Natural killer cell (primary cell): ENCODE measurements at regions not wholly inside any gene's neighbourhood (a gene's known extent, or its start where the extent isn't known, plus 50 kb on each side); places are given as distances from the start of the nearest gene placed in this dataset.

Source experiments
- ATAC-seq, 3 donors: fragments of 150-1000 bp in 2 of 3; fragments of 200-7000 bp in 1 of 3; cut with Tn5 transposase; 1 replicate in 1 of 3; 2 replicates in 2 of 3; pipeline ENCODE4 v1.10.0; 2021; ENCODE audit warnings: mild to moderate bottlenecking in 2 of 3, moderate library complexity in 2 of 3
- DNase-seq, 2 donors: peaks; one replicate each; pipeline versions ENCODE4 v3.0.0 to v3.0.0-alpha.2; 2013 to 2021; ENCODE audit warnings: mixed read lengths in 1 of 2
- H3K27ac ChIP-seq: one replicate; pipeline ENCODE4 v1.5.1; 2013; ENCODE audit warnings: mild to moderate bottlenecking, low read length
- H3K27me3 ChIP-seq: one replicate; pipeline ENCODE4 v1.6.1; 2013; ENCODE audit warnings: low read length; ENCODE audit not compliant: control insufficient read depth, insufficient read depth
- H3K36me3 ChIP-seq: one replicate; pipeline ENCODE4 v1.6.1; 2013; ENCODE audit warnings: low read length; ENCODE audit not compliant: control insufficient read depth, insufficient read depth
- H3K4me1 ChIP-seq: one replicate; pipeline ENCODE4 v1.6.1; 2013; ENCODE audit warnings: low read length; ENCODE audit not compliant: control insufficient read depth, insufficient read depth
- H3K4me3 ChIP-seq: one replicate; pipeline ENCODE4 v1.5.1; 2013; ENCODE audit warnings: low read length
- H3K9me3 ChIP-seq: one replicate; pipeline ENCODE4 v1.6.1; 2013; ENCODE audit warnings: low read length; ENCODE audit not compliant: control insufficient read depth, insufficient read depth
- H3K27ac Mint-ChIP-seq, 2 donors: one replicate each; pipeline ENCODE4 v1.8.0; 2022; ENCODE audit warnings: mild to moderate bottlenecking in 2 of 2, mixed read lengths in 2 of 2, moderate library complexity in 1 of 2
- H3K27me3 Mint-ChIP-seq, 2 donors: one replicate each; pipeline ENCODE4 v1.8.0; 2022; ENCODE audit warnings: low read depth in 2 of 2, mixed read lengths in 2 of 2
- H3K36me3 Mint-ChIP-seq: one replicate; pipeline ENCODE4 v1.8.0; 2022; ENCODE audit warnings: mixed read lengths
- H3K4me1 Mint-ChIP-seq, 2 donors: one replicate each; pipeline ENCODE4 v1.8.0; 2022; ENCODE audit warnings: mixed read lengths in 2 of 2
- H3K4me3 Mint-ChIP-seq: one replicate; pipeline ENCODE4 v1.8.0; 2022; ENCODE audit warnings: mild to moderate bottlenecking, moderate library complexity, mixed read lengths
- H3K9me3 Mint-ChIP-seq, 2 donors: one replicate each; pipeline ENCODE4 v1.8.0; 2022; ENCODE audit warnings: mixed read lengths in 2 of 2
- WGBS: methylation state at CpG from one replicate; pipeline ENCODE4 v1.1.7; 2013; ENCODE audit warnings: missing lambda C conversion rate; ENCODE audit not compliant: insufficient coverage; 5-methylcytosine and 5-hydroxymethylcytosine counted together
- intact Hi-C: fragments of 100-400 bp; cut with micrococcal nuclease; formaldehyde crosslinking; loops from one replicate; pipeline ENCODE4 v1.14.2; 2022
- TF ChIP-seq, protein P1 (sequence below): fragments of 200-600 bp; IDR thresholded peaks from one replicate; pipeline ENCODE4 v1.8.0; 2022; ENCODE audit warnings: antibody characterized with exemption

DNA sequence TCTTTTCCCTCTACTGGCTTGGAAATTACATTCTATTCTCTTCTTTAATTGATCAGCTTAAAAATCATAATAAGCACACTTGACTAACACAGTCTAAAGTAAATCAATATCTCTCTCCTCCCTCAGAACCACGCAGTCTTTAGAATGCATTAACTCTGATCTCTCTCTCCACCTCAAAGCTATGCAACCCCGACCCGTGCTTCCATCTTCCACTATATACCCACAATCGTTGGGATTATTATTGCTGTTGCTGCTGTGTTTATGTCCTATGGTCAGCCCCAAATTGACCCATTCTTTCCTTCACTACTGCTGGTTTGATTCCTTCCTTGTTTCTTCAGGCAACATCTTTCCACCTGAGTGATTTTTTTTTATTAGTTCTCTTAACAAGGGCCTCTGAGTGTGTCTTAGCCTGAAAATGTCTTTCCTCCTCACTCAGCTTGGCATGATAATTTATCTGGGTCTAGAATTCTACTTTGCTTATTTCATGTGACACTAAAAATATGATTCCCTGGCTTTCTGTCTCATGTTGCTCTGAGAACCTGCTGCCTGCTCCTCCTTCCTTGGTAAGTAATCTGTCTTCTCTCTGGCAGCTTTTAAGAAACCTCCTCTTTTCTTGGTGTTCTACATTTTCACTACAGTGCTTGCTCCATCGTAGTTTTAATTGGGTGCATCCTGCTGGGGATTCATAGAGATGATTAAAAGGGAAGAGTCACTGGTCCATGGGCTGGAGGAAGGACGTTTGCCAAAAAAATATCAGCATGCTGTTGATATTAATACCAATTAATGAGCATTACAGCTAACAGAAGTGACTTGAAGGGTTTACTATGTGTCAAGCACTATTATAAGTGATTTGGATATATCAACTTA lies 472.2 kb downstream of the MATN1 start:
- Mint-ChIP-seq H3K36me3 (no peaks in the 10 kb centered on the region), H3K9me3 (no peaks in the 10 kb centered on the region), H3K27ac (no peak overlapping the region), H3K4me1 (no peaks in the 10 kb centered on the region), H3K27me3 (peaks cover 0 to 7% of the 10 kb centered on the region in 2 donors), H3K4me3 (no peak overlapping the region)
- Histone ChIP-seq H3K9me3 (no peaks in the 10 kb centered on the region), H3K4me1 (no peaks in the 10 kb centered on the region), H3K27ac (no peak overlapping the region), H3K27me3 (no peaks in the 10 kb centered on the region), H3K36me3 (no peaks in the 10 kb centered on the region), H3K4me3 (no peak overlapping the region)
- WGBS = 71% methylated on average over 5 of the region's 6 CpGs
- no peak for DNase-seq
- TF ChIP-seq, protein P1, sequence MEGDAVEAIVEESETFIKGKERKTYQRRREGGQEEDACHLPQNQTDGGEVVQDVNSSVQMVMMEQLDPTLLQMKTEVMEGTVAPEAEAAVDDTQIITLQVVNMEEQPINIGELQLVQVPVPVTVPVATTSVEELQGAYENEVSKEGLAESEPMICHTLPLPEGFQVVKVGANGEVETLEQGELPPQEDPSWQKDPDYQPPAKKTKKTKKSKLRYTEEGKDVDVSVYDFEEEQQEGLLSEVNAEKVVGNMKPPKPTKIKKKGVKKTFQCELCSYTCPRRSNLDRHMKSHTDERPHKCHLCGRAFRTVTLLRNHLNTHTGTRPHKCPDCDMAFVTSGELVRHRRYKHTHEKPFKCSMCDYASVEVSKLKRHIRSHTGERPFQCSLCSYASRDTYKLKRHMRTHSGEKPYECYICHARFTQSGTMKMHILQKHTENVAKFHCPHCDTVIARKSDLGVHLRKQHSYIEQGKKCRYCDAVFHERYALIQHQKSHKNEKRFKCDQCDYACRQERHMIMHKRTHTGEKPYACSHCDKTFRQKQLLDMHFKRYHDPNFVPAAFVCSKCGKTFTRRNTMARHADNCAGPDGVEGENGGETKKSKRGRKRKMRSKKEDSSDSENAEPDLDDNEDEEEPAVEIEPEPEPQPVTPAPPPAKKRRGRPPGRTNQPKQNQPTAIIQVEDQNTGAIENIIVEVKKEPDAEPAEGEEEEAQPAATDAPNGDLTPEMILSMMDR = no peak
- intact Hi-C loops = no loop called here
- no peak for ATAC-seq

DNA sequence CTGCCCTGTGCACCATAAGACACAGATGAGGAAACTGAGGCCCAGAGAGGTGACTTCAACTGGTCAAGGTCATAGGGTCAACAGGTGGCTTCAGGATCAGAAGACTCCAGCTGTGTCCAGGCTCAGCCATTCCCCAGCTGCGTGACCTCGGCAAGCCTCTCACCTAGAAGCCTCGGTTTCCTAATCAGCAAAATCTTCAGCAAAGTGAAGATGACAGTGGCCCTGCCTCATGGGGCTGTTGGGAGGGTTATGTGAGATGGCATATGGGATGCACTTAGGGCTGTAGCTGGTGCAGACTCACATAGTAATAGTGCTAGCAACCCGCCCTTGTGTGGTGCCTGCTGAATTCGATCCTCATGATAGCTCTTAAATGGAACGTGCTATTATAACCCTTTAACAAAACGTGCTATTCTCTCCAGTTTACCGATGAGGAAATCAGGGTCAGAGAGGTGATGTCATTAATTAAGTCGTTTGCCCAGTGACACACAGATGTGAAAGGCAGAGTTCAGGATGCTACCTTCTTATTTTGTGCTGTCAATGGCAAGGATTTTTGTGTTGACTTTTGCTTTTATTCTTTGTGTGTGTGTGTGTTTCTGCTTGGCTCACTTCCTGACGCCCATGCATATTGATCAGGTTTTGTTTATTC lies 472.9 kb downstream of the MATN1 start:
- H3K36me3 ChIP-seq = no peaks in the 10 kb centered on the region
- Mint-ChIP-seq H3K9me3 (no peaks in the 10 kb centered on the region), H3K36me3 (no peaks in the 10 kb centered on the region), H3K4me1 (no peaks in the 10 kb centered on the region), H3K27me3 (peaks cover 0 to 7% of the 10 kb centered on the region in 2 donors), H3K27ac (no peak overlapping the region), H3K4me3 (no peak overlapping the region)
- TF ChIP-seq, protein P1 = no peak
- DNase-seq = no peak
- ATAC-seq = no peak
- intact Hi-C loops = no loop called here
- 81% methylated on average over 10 of the region's 10 CpGs for WGBS
- no peak overlapping the region for H3K4me3 ChIP-seq
- no peak overlapping the region for H3K27ac ChIP-seq
- H3K4me1 ChIP-seq = no peaks in the 10 kb centered on the region
- H3K9me3 ChIP-seq = no peaks in the 10 kb centered on the region
- H3K27me3 ChIP-seq = no peaks in the 10 kb centered on the region

DNA sequence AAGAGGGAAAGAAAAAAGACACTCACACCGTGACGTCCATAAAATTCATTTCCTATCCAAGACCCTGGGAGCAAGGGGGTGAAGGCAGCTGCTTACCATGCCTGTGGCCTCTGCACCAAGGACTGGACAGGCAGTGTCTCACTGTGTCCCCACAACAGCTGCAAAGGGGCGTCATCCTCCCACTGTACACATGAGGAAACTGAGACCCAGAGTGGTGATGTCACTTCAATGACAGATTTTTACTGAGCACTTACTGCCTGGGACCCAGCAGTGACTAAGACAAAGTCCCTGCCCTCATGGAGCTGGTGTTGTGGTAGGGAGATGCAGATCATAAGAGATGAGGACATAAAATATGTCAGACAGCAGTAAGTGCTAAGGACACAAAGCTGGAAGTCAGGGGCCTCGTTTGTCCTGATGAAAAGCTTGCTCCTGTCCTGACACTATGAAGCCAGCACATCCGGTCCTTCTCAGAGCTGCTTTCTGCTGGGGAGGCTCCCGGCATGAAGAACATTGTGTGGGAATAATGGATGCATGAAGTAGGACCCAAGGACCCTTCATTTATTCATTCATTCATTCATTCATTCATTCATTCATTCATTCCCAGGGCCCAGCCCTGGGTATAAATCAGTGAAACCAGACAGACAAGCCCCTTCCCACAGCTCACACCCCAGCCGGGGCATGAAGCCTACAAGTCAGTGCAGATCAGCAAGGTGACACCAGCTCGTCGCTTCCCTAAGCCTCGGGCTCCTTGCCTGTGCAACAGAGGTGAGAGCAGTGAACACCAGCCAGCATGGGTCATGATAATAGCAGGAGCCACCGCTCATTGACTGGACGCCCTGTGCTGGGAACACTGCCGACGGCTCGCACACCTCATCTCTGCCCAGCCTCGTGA lies 473.7 kb downstream of the MATN1 start:
- no peaks in the 10 kb centered on the region for H3K36me3 ChIP-seq
- no peak overlapping the region for H3K27ac ChIP-seq
- 81% methylated on average over 14 of the region's 16 CpGs for WGBS
- Mint-ChIP-seq H3K27me3 (peaks cover 0 to 7% of the 10 kb centered on the region in 2 donors), H3K4me3 (no peak overlapping the region), H3K27ac (no peak overlapping the region), H3K4me1 (no peaks in the 10 kb centered on the region), H3K9me3 (no peaks in the 10 kb centered on the region), H3K36me3 (no peaks in the 10 kb centered on the region)
- H3K27me3 ChIP-seq = no peaks in the 10 kb centered on the region
- no peaks in the 10 kb centered on the region for H3K9me3 ChIP-seq
- no peak for ATAC-seq
- no peaks in the 10 kb centered on the region for H3K4me1 ChIP-seq
- intact Hi-C loops = no loop called here
- no peak overlapping the region for H3K4me3 ChIP-seq
- DNase-seq = no peak
- TF ChIP-seq, protein P1 = no peak
